ENCODE measurements at regions not wholly inside any gene's neighbourhood (a gene's known extent, or its start where the extent isn't known, plus 50 kb on each side); places are given as distances from the start of the nearest gene placed in this dataset.

GRCh38 chr2:212595036-212595654 is 56.5 kb upstream of the ERBB4 start:
- no peak for TF ChIP-seq CTCF (IDR thresholded peaks at IDR 0.05)
- TF ChIP-seq ZNF416 (CRISPR knock-in tag; IDR thresholded peaks at IDR 0.05), result no peak
- TF ChIP-seq ZBTB43 (CRISPR knock-in tag; IDR thresholded peaks at IDR 0.05), result no peak
- no peak for TF ChIP-seq SMAD3 (CRISPR knock-in tag; IDR thresholded peaks at IDR 0.05; ENCODE audit: borderline replicate concordance)
